ENCODE measurements at regions not wholly inside any gene's neighbourhood (a gene's known extent, or its start where the extent isn't known, plus 50 kb on each side); places are given as distances from the start of the nearest gene placed in this dataset.
"Not testable (repeated sequence)": the region's sequence is repeated elsewhere in the genome, so short reads cannot be mapped to it uniquely, and the experiment has no call there.

DNA sequence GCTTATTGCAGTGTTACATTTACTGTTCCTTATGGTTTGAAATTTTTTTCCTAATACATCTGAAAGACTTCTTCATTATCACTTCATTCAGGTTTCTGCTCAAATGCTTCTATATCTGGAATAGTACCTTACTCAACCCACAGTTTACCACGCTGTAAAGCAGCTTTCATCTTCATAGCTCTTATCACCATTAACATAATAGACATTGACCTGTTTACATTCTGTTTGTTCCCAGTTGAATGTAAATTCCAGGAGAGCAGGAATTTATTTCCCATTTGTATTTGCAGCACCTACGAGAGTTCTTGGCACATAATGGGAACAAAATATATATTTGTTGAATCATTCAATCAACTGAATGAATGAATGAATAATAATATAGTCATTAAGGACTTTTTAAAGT is 844.6 kb upstream of the ROBO1 start:
- no peak overlapping the region for H3K27ac ChIP-seq
- TF ChIP-seq, protein P1, sequence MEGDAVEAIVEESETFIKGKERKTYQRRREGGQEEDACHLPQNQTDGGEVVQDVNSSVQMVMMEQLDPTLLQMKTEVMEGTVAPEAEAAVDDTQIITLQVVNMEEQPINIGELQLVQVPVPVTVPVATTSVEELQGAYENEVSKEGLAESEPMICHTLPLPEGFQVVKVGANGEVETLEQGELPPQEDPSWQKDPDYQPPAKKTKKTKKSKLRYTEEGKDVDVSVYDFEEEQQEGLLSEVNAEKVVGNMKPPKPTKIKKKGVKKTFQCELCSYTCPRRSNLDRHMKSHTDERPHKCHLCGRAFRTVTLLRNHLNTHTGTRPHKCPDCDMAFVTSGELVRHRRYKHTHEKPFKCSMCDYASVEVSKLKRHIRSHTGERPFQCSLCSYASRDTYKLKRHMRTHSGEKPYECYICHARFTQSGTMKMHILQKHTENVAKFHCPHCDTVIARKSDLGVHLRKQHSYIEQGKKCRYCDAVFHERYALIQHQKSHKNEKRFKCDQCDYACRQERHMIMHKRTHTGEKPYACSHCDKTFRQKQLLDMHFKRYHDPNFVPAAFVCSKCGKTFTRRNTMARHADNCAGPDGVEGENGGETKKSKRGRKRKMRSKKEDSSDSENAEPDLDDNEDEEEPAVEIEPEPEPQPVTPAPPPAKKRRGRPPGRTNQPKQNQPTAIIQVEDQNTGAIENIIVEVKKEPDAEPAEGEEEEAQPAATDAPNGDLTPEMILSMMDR (IDR thresholded peaks at IDR 0.05): no peak
- no peak for TF ChIP-seq ZFX (IDR thresholded peaks at IDR 0.05; ENCODE audit: borderline replicate concordance)

DNA sequence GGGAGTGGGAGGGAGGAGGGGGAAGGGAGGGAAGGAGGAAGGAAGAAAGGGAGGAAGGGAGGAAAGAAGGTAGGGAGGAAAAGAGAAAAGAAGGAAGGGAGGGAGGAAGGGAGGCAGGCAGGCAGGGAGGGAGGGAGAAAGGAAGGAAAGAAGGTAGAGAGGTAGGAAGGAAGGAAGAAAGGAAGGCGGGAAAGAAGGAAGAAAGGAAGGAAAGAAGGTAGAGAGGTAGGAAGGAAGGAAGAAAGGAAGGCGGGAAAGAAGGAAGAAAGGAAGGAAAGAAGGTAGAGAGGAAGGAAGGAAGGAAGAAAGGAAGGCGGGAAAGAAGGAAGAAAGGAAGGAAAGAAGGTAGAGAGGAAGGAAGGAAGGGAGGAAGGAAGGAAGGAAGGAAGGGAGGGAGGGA is 840.3 kb upstream of the ROBO1 start:
- not testable (repeated sequence) for H3K27ac ChIP-seq

DNA sequence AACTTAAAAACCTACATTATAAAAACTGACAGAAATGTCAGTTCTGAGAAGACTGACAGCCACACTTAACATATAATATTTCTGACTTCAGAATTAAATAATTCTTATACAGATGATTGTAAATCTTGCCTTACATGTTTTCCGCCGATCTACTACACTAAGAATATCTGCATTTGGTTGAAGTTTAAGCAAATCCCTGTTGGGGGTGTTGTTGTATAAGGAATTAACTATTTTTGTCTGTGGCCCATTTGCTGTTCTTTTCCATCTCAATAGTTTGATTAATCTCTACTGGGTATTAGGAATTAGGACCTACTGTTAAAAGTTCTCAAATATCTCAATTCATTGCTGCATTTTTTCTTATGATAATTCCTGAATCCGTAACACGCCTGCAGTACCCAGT is 838.3 kb upstream of the ROBO1 start:
- no peak overlapping the region for H3K27ac ChIP-seq
- TF ChIP-seq, protein P1 (IDR thresholded peaks at IDR 0.05): 0 out of 2 replicates have a peak, but pooled peaks have one; percentile 12
- no peak for TF ChIP-seq ZFX (IDR thresholded peaks at IDR 0.05; ENCODE audit: borderline replicate concordance)

DNA sequence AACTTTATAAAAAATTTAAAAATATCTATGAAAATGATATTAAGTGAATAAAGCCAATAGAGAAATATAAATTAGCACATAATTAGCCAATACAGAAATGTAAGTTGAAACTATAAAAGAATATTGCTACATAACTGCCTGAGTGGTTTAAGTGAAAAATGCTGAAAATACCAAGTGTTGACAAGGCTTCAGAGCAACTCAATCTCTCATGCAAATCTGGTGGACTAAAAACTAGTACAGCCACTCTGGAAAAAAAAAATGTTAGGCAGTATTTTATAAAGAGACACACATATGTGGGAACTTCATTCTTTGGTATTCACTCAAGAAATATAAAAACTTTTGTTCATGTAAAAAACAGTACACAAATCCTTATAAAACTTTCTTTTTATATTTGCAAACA is 833.7 kb upstream of the ROBO1 start:
- no peak overlapping the region for H3K27ac ChIP-seq
- TF ChIP-seq, protein P1 (IDR thresholded peaks at IDR 0.05): no peak
- no peak for TF ChIP-seq ZFX (IDR thresholded peaks at IDR 0.05; ENCODE audit: borderline replicate concordance)

DNA sequence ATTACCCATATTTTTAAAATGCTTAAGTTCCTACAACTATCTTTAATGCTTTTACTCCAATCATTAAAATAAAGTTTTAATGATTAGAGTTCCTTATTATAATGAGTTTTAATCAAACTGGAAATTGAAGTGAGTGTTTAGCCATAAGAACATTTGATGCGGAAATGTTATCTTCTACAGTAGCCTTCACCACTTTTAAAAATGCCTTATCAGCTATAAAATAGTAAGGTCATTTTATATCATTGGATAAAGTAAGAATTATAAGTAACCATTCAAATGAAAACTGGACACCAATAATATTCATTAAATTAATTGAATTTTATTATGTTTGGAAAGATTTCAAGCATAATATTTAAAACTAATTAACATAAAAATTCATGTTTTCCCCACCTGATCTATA is 825.0 kb upstream of the ROBO1 start:
- TF ChIP-seq ZFX (IDR thresholded peaks at IDR 0.05; ENCODE audit: borderline replicate concordance): no peak
- TF ChIP-seq, protein P1 (IDR thresholded peaks at IDR 0.05): no peak
- H3K27ac ChIP-seq: no peak overlapping the region

DNA sequence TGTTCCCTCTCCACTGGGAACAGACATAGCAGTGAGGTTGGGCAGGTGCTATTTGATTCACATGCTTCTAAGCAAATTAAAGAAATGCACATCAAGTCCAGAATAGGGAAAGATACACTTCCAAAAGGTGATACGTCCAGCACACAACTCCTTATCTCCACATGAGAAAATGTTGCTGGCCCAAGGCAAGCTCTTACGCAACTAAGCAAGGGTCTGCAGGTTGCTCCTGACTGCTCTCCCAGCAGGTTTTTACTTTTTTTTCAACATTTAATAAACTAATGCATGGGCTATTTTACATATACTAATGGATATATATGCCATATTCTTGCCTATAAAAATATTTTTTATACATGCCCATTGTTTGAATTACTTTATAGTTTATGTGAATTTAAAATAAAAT is 818.5 kb upstream of the ROBO1 start:
- no peak overlapping the region for H3K27ac ChIP-seq
- TF ChIP-seq, protein P1 (IDR thresholded peaks at IDR 0.05): no peak
- no peak for TF ChIP-seq ZFX (IDR thresholded peaks at IDR 0.05; ENCODE audit: borderline replicate concordance)

DNA sequence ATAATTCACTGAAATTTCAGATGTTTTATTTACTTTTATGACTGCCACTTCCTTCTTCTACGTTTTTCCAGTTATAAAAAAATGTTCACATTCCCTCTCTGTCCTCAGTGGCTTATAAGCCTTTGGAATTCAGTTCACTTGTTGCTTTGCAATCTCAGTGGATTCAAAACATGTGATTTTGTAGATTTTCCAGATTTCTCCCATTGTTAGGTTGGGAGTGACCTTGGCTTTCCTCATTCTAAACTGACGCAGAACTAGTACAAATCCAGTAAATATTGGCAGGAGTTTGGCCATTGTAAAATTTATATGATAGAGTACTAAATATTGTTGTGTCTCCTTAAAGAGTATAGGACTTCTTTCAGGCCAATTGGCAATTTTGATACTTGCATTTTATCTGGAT is 812.3 kb upstream of the ROBO1 start:
- TF ChIP-seq, protein P1 (IDR thresholded peaks at IDR 0.05): no peak
- H3K27ac ChIP-seq: no peak overlapping the region

DNA sequence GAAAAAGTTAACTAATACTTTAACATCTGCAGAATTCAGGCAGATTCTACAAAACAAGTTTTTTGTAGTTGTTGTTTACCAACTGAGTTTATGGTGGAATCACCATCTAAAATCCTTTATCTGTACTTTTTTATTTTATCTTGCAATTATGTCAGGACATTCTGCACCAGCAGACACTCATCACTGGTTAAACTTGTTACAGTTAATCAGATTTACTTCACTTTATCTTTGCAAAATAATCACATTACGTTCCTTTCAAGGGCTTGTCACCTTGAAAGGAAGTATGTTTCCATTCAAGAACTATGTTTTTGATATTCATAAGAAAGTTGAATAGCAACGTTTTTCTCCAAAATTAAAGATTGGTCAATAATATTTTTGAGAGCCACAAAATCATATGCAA is 796.6 kb upstream of the ROBO1 start:
- no peak for TF ChIP-seq ZFX (IDR thresholded peaks at IDR 0.05; ENCODE audit: borderline replicate concordance)
- TF ChIP-seq, protein P1 (IDR thresholded peaks at IDR 0.05): no peak
- H3K27ac ChIP-seq: no peak overlapping the region

All from 22Rv1 (cell line).